ENCODE measurements at regions not wholly inside any gene's neighbourhood (a gene's known extent, or its start where the extent isn't known, plus 50 kb on each side); places are given as distances from the start of the nearest gene placed in this dataset.

DNA sequence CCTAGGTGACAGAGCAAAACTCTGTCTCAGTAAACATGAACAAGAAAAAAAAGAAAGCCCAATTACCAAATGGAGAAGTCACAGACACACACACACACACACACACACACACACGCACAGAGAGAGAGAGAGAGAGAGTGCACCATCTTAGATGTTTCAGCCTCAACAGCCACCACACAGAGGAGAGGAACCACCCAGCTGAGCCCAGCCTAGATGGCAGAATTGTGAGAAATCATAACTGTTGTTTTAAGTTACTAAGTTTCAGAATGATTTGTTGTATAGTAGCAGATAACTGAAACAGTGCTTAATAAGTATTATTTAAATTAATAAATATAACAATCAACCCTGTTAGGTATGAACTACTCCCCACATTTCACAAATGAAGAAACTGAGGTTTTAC lies 321.2 kb downstream of the ZNF621 start:
- TF ChIP-seq, protein P1, sequence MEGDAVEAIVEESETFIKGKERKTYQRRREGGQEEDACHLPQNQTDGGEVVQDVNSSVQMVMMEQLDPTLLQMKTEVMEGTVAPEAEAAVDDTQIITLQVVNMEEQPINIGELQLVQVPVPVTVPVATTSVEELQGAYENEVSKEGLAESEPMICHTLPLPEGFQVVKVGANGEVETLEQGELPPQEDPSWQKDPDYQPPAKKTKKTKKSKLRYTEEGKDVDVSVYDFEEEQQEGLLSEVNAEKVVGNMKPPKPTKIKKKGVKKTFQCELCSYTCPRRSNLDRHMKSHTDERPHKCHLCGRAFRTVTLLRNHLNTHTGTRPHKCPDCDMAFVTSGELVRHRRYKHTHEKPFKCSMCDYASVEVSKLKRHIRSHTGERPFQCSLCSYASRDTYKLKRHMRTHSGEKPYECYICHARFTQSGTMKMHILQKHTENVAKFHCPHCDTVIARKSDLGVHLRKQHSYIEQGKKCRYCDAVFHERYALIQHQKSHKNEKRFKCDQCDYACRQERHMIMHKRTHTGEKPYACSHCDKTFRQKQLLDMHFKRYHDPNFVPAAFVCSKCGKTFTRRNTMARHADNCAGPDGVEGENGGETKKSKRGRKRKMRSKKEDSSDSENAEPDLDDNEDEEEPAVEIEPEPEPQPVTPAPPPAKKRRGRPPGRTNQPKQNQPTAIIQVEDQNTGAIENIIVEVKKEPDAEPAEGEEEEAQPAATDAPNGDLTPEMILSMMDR (IDR thresholded peaks at IDR 0.05; ENCODE audit: borderline replicate concordance, extremely low read depth, low read length, poor library complexity, severe bottlenecking), result no peak
- TF ChIP-seq EZH2 (IDR thresholded peaks at IDR 0.05; ENCODE audit: borderline replicate concordance, low read depth, low read length, severe bottlenecking), result no peak

Data from DND-41 (cell line).